Keratinocyte (primary cell): ENCODE measurements at regions not wholly inside any gene's neighbourhood (a gene's known extent, or its start where the extent isn't known, plus 50 kb on each side); places are given as distances from the start of the nearest gene placed in this dataset.

Source experiments
- DNase-seq: peaks from one replicate; pipeline ENCODE4 v3.0.0-alpha.2; 2011; ENCODE audit warnings: low read depth, missing footprints, low spot score
- FAIRE-seq: peaks from 2 replicates; lab custom pipeline; 2011; peaks lifted over from hg19 to GRCh38; lab: Jason Lieb, UNC
- H2AFZ ChIP-seq: 2 replicates; pipeline ENCODE4 v1.6.0; 2012; ENCODE audit warnings: low read length, control low read depth, inconsistent platforms; ENCODE audit not compliant: control insufficient read depth
- H3K27ac ChIP-seq: 2 replicates; pipeline ENCODE4 v1.5.1; 2011; ENCODE audit warnings: low read length; ENCODE audit not compliant: control insufficient read depth, insufficient read depth
- H3K27me3 ChIP-seq: 3 replicates; pipeline ENCODE4 v1.6.0; 2011; ENCODE audit warnings: low read length; ENCODE audit not compliant: control insufficient read depth, insufficient read depth; ENCODE audit errors: extremely low read depth
- H3K36me3 ChIP-seq, 2 experiments: 2 replicates in 1 of 2; 3 replicates in 1 of 2; pipeline ENCODE4 v1.5.1; 2011; ENCODE audit warnings: low read length in 2 of 2, mild to moderate bottlenecking in 1 of 2; ENCODE audit not compliant: control insufficient read depth in 2 of 2, insufficient read depth in 2 of 2; ENCODE audit errors: extremely low read depth in 1 of 2
- H3K4me1 ChIP-seq: 3 replicates; pipeline ENCODE4 v1.5.1; 2011; ENCODE audit warnings: low read length; ENCODE audit not compliant: control insufficient read depth, insufficient read depth; ENCODE audit errors: extremely low read depth
- H3K4me2 ChIP-seq: 3 replicates; pipeline ENCODE4 v1.6.0; 2011; ENCODE audit warnings: low read depth, low read length; ENCODE audit not compliant: control insufficient read depth, insufficient read depth; ENCODE audit errors: extremely low read depth
- H3K4me3 ChIP-seq, 3 experiments: fragments of 200-600 bp in 1 of 3; sonication (generic) in 1 of 3; 2 replicates in 2 of 3; 3 replicates in 1 of 3; pipeline ENCODE4 v1.5.1; 2011 to 2016; ENCODE audit warnings: low read length in 3 of 3, mild to moderate bottlenecking in 3 of 3, control low read depth in 2 of 3, inconsistent platforms in 1 of 3, low read depth in 1 of 3, mixed read lengths in 1 of 3, mixed run types in 1 of 3, moderate library complexity in 1 of 3; ENCODE audit not compliant: control insufficient read depth in 2 of 3, insufficient read depth in 2 of 3; ENCODE audit errors: extremely low read depth in 1 of 3
- H3K79me2 ChIP-seq: 2 replicates; pipeline ENCODE4 v1.6.0; 2012; ENCODE audit warnings: low read length; ENCODE audit not compliant: control insufficient read depth, insufficient read depth
- H3K9ac ChIP-seq: 3 replicates; pipeline ENCODE4 v1.6.0; 2011; ENCODE audit warnings: low read length; ENCODE audit not compliant: control insufficient read depth, insufficient read depth; ENCODE audit errors: extremely low read depth
- H3K9me1 ChIP-seq: 3 replicates; pipeline ENCODE4 v1.6.0; 2011; ENCODE audit warnings: low read length; ENCODE audit not compliant: control insufficient read depth, insufficient read depth; ENCODE audit errors: extremely low read depth
- H3K9me3 ChIP-seq: 2 replicates; pipeline ENCODE4 v1.5.1; 2012; ENCODE audit warnings: low read depth, low read length; ENCODE audit not compliant: control insufficient read depth
- H4K20me1 ChIP-seq: 3 replicates; pipeline ENCODE4 v1.6.0; 2011; ENCODE audit warnings: low read length; ENCODE audit not compliant: control insufficient read depth, insufficient read depth; ENCODE audit errors: extremely low read depth
- EZH2 ChIP-seq: IDR thresholded peaks from one replicate; pipeline ENCODE4 v1.6.1; 2012; ENCODE audit warnings: inconsistent platforms, mild to moderate bottlenecking, low read length, moderate library complexity
- dilution Hi-C: fragments of 300-500 bp; cut with MboI; formaldehyde crosslinking; loops from one replicate; pipeline ENCODE4 v1.7.0; 2020; ENCODE audit warnings: low sequenced_read_pairs; ENCODE audit not compliant: extremely low pct_ligation_motif_present
- TF ChIP-seq, protein P1 (sequence below), 3 experiments: IDR thresholded peaks in 1 of 3; conservative IDR thresholded peaks in 1 of 3; optimal IDR thresholded peaks in 1 of 3; 2 replicates in 2 of 3; 3 replicates in 1 of 3; pipeline versions ENCODE3 to v1.5.1; 2011; ENCODE audit warnings: low read length in 3 of 3, mild to moderate bottlenecking in 3 of 3, moderate library complexity in 2 of 3, control low read depth in 1 of 3, inconsistent platforms in 1 of 3; ENCODE audit not compliant: insufficient read depth in 2 of 3; ENCODE audit errors: extremely low read depth in 1 of 3

DNA sequence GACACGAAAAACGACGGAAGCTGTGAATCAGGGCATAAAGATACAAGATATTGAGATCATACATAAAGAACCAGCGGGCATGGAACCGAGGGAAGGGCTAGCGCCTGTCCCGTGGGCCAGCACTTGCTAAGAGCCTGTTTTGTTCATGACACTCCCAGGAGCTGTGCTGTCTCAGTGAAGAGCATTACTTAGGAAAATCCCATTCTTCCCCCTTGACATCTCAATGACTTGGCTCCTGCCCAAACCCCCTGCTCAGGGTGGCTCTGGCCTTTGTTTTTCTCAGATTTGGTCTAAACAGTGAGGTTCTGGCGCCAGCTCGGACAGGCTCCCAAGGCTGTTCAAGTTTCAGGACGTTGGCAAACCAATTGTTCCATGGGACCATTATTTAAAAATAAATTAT is 79.1 kb upstream of the SEC14L1 start:
- Histone ChIP-seq H3K4me3 (no peak overlapping the region), H3K9me1 (no peaks in the 10 kb centered on the region), H3K27me3 (no peaks in the 10 kb centered on the region), H3K79me2 (no peaks in the 10 kb centered on the region), H3K9ac (no peak overlapping the region), H4K20me1 (no peaks in the 10 kb centered on the region), H2AFZ (no peak overlapping the region), H3K9me3 (no peaks in the 10 kb centered on the region), H3K4me2 (no peak overlapping the region), H3K27ac (no peak overlapping the region), H3K4me1 (no peaks in the 10 kb centered on the region), H3K36me3 (no peaks in the 10 kb centered on the region)
- no peak for TF ChIP-seq EZH2
- TF ChIP-seq, protein P1, sequence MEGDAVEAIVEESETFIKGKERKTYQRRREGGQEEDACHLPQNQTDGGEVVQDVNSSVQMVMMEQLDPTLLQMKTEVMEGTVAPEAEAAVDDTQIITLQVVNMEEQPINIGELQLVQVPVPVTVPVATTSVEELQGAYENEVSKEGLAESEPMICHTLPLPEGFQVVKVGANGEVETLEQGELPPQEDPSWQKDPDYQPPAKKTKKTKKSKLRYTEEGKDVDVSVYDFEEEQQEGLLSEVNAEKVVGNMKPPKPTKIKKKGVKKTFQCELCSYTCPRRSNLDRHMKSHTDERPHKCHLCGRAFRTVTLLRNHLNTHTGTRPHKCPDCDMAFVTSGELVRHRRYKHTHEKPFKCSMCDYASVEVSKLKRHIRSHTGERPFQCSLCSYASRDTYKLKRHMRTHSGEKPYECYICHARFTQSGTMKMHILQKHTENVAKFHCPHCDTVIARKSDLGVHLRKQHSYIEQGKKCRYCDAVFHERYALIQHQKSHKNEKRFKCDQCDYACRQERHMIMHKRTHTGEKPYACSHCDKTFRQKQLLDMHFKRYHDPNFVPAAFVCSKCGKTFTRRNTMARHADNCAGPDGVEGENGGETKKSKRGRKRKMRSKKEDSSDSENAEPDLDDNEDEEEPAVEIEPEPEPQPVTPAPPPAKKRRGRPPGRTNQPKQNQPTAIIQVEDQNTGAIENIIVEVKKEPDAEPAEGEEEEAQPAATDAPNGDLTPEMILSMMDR (optimal IDR thresholded peaks at IDR 0.05 in 1 of 3, IDR thresholded peaks at IDR 0.05 in 1 of 3, conservative IDR thresholded peaks at IDR 0.05 in 1 of 3; ENCODE audit: extremely low read depth in 1 of 3, insufficient read depth in 2 of 3, low read length in 3 of 3) = no peak
- dilution Hi-C loops = no loop called here
- DNase-seq = no peak
- FAIRE-seq = no peak

DNA sequence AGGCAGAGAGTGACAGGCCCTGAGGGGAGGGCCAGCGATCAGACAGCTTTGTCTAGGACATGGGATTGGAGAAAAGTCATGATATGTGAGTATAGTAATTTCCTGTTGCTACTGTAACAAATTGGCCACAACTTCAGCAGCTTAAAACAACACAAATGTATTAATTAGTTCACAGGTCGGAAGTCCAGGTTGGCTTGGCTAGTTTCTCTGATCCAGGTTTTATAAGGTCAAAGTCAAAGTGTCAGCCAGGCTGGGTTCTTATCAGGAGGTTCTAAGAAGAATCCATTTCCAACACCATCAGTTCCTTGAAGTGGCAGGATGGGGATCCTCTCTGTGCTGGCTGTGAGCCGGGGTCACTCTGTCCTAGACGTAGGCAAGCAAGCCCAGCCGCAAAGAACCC is 76.2 kb upstream of the SEC14L1 start:
- Histone ChIP-seq H3K9me1 (no peaks in the 10 kb centered on the region), H3K27ac (no peak overlapping the region), H3K36me3 (no peaks in the 10 kb centered on the region), H3K9ac (no peak overlapping the region), H4K20me1 (no peaks in the 10 kb centered on the region), H3K27me3 (no peaks in the 10 kb centered on the region), H3K79me2 (no peaks in the 10 kb centered on the region), H2AFZ (no peak overlapping the region), H3K4me1 (no peaks in the 10 kb centered on the region), H3K4me3 (no peak overlapping the region), H3K9me3 (no peaks in the 10 kb centered on the region), H3K4me2 (no peak overlapping the region)
- DNase-seq (no peak), FAIRE-seq (no peak)
- dilution Hi-C loops = no loop called here
- TF ChIP-seq, protein P1 (optimal IDR thresholded peaks at IDR 0.05 in 1 of 3, IDR thresholded peaks at IDR 0.05 in 1 of 3, conservative IDR thresholded peaks at IDR 0.05 in 1 of 3; ENCODE audit: extremely low read depth in 1 of 3, insufficient read depth in 2 of 3, low read length in 3 of 3) = no peak
- no peak for TF ChIP-seq EZH2
